K562 (cell line): ENCODE measurements at regions not wholly inside any gene's neighbourhood (a gene's known extent, or its start where the extent isn't known, plus 50 kb on each side); places are given as distances from the start of the nearest gene placed in this dataset.

ENCODE experiments used
- ATAC-seq: fragments of 200-7000 bp; cut with Tn5 transposase; 3 replicates; pipeline ENCODE4 v1.9.1; 2020; ENCODE audit warnings: moderate library complexity
- BruUV-seq: library from RNA; stranded (reverse); fragments of 400-500 nt; replicated peaks from 2 replicates; lab custom pipeline; 2021; lab: Mats Ljungman, UMichigan
- CTCF ChIA-PET: fragments of 300-600 bp; formaldehyde crosslinking; extraction: SDS; loops from one replicate; lab custom pipeline; 2021; ENCODE audit warnings: low intra/inter-chr PET ratio; lab: Yijun Ruan, JAX
- POLR2A ChIA-PET: fragments of 300-600, 350-650 bp; sonication (Branson Sonifier 250); formaldehyde crosslinking; extraction: SDS; loops from one replicate; lab custom pipeline; 2021; ENCODE audit warnings: antibody characterized with exemption, inconsistent platforms; lab: Yijun Ruan, JAX
- DNase-seq, 4 experiments: peaks; one replicate each; pipeline versions ENCODE4 v3.0.0 to v3.0.0-alpha.2; 2011 to 2018; ENCODE audit warnings: low spot score in 3 of 4, mixed read lengths in 3 of 4; ENCODE audit errors: extremely low read depth in 1 of 4
- FAIRE-seq: peaks from 2 replicates; lab custom pipeline; 2011; peaks lifted over from hg19 to GRCh38; lab: Jason Lieb, UNC
- H2AFZ ChIP-seq: 2 replicates; pipeline ENCODE4 v1.6.0; 2011; ENCODE audit warnings: low read depth, low read length, control low read depth, inconsistent platforms
- H3K27ac ChIP-seq: fragments of 200-600 bp; 3 replicates; pipeline ENCODE4 v1.8.0; 2011; ENCODE audit warnings: low read depth, mild to moderate bottlenecking, control low read depth, inconsistent platforms, low read length, moderate library complexity, mixed read lengths; ENCODE audit errors: extremely low read depth
- H3K27me3 ChIP-seq, 2 experiments: fragments of 300-600 bp in 1 of 2; 2 replicates in 1 of 2; 3 replicates in 1 of 2; pipeline versions ENCODE4 v1.6.0 to v1.8.0; 2011; ENCODE audit warnings: inconsistent platforms in 2 of 2, low read length in 2 of 2, mild to moderate bottlenecking in 1 of 2, mixed read lengths in 1 of 2, moderate library complexity in 1 of 2; ENCODE audit not compliant: control insufficient read depth in 2 of 2, insufficient read depth in 2 of 2
- H3K36me3 ChIP-seq: fragments of 300-600 bp; 3 replicates; pipeline ENCODE4 v1.8.0; 2011; ENCODE audit warnings: mild to moderate bottlenecking, low read length, inconsistent platforms; ENCODE audit not compliant: control insufficient read depth, insufficient read depth
- H3K4me1 ChIP-seq, 2 experiments: fragments of 200-600 bp in 1 of 2; replicated peaks in 1 of 2; 2 replicates in 1 of 2; 3 replicates in 1 of 2; pipeline versions ENCODE4 v1.5.1 to v1.8.0; 2011; ENCODE audit warnings: inconsistent platforms in 2 of 2, low read length in 2 of 2, mild to moderate bottlenecking in 1 of 2, mixed read lengths in 1 of 2, moderate library complexity in 1 of 2; ENCODE audit not compliant: control insufficient read depth in 2 of 2, insufficient read depth in 2 of 2
- H3K4me2 ChIP-seq: 2 replicates; pipeline ENCODE4 v1.6.1; 2011; ENCODE audit warnings: low read length, control low read depth, inconsistent platforms, mixed read lengths; ENCODE audit not compliant: insufficient read depth
- H3K4me3 ChIP-seq: fragments of 200-600 bp; sonication (generic), shearing (Covaris generic); 2 replicates; pipeline ENCODE4 v1.5.1; 2016; ENCODE audit warnings: control low read depth, inconsistent platforms
- H3K79me2 ChIP-seq: fragments of 200-600 bp; 3 replicates; pipeline ENCODE4 v1.8.0; 2011; ENCODE audit warnings: low read length, inconsistent platforms; ENCODE audit not compliant: control insufficient read depth, insufficient read depth
- H3K9ac ChIP-seq, 2 experiments: 2 replicates each; pipeline versions ENCODE4 v1.6.0 to v1.6.1; 2011; ENCODE audit warnings: low read depth in 2 of 2, low read length in 2 of 2, control low read depth in 1 of 2, inconsistent platforms in 1 of 2, mild to moderate bottlenecking in 1 of 2, mixed read lengths in 1 of 2; ENCODE audit not compliant: insufficient read depth in 1 of 2
- H3K9me1 ChIP-seq: one replicate; pipeline ENCODE4 v1.6.0; 2011; ENCODE audit warnings: inconsistent platforms, mild to moderate bottlenecking, low read length, moderate library complexity; ENCODE audit not compliant: control insufficient read depth, insufficient read depth
- H3K9me3 ChIP-seq: replicated peaks from 2 replicates; pipeline ENCODE4 v1.5.1; 2011; ENCODE audit warnings: low read depth, low read length, inconsistent platforms; ENCODE audit not compliant: control insufficient read depth, insufficient read depth
- H4K20me1 ChIP-seq: replicated peaks from 2 replicates; pipeline ENCODE4 v1.6.1; 2011; ENCODE audit warnings: low read length, inconsistent platforms, mixed read lengths; ENCODE audit not compliant: control insufficient read depth, insufficient read depth
- FUS ChIP-seq: fragments of 200-400 bp; formaldehyde crosslinking; optimal IDR thresholded peaks from 2 replicates; pipeline ENCODE3; 2017; ENCODE audit warnings: low read depth, low read length
- ZNF407 ChIP-seq: fragments of 450-650 bp; IDR thresholded peaks from 2 replicates; pipeline ENCODE4 v1.6.1; 2016; ENCODE audit warnings: low read depth
- WGBS: fragments of 100-300 bp; shearing (Covaris generic); methylation state at CpG from one replicate; pipeline ENCODE4 v1.1.6; 2016; ENCODE audit warnings: low coverage, mixed read lengths; ENCODE audit not compliant: insufficient coverage; ENCODE audit errors: missing lambda C conversion rate; 5-methylcytosine and 5-hydroxymethylcytosine counted together
- in situ Hi-C: fragments of 300-500 bp; cut with MboI; formaldehyde crosslinking; loops from 4 replicates; pipeline ENCODE4 v1.15.0; 2018; ENCODE audit warnings: inconsistent platforms, mixed read lengths
- intact Hi-C: fragments of 100-400 bp; cut with micrococcal nuclease; formaldehyde crosslinking; loops from 2 replicates; pipeline ENCODE4 v1.14.2; 2022
- TF ChIP-seq, protein P1 (sequence below): fragments of 250-450 bp; sonication (Bioruptor Pico); IDR thresholded peaks from 2 replicates; pipeline ENCODE4 v1.8.0; 2021; ENCODE audit warnings: moderate library complexity, mild to moderate bottlenecking, inconsistent platforms

DNA sequence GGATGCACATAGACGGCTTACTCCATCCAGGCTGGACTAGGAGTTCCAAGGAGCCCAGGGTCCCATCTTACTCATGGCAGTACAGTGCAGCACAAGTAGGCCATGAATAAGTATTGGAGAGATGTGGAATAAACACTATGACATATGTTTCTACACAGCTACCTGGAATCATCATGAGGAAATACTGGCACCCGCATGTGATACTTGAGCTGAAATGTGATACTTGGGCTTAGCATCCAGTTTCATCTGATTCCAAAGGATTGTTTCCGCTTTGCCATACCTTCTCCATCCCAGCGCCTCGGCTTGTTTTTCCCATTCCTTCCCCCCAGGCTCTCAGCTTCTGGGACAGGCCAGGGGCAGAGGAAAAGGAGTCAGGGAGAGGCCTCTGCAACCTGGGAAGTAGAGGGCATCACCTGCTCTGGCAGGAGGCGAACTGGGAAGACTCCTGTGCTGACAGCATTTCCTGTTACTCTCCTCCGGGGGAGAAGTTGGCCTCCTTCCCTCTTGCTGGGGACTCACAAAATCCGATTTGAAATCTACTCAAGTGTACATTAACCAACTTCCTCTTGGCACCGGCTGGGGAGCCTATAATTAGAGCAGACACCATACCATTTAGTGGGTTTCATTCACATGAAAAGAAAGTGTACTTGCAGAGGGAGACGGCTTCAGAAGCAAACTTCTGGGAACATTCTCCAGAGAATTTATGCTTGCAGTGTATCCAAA is 187.8 kb downstream of the MIAT start:
- ChIA-PET CTCF (interaction anchor here (0.5 kb wide), 1 partner anchor 626 kb away, joined by 3 read pairs; no protein-coding TSS in a partner anchor), POLR2A (no interaction called here)
- Histone ChIP-seq H3K27me3 (no peaks in the 10 kb centered on the region; a peak in 1 of 5 replicates), H3K4me2 (no peak overlapping the region), H3K9me3 (no peaks in the 10 kb centered on the region), H4K20me1 (no peaks in the 10 kb centered on the region), H3K4me3 (no peak overlapping the region), H3K4me1 (no peaks in the 10 kb centered on the region), H3K27ac (no peak overlapping the region), H3K9ac (no peak overlapping the region), H3K79me2 (no peaks in the 10 kb centered on the region), H3K36me3 (no peaks in the 10 kb centered on the region), H3K9me1 (no peaks in the 10 kb centered on the region)
- intact Hi-C loops (no loop called here), in situ Hi-C loops (no loop called here)
- no peak for FAIRE-seq
- 0% methylated on average over 9 of the region's 10 CpGs for WGBS
- no peak for DNase-seq
- BruUV-seq = no TSS peak
- no peak for ATAC-seq
- TF ChIP-seq FUS (no peak), ZNF407 (no peak)
- TF ChIP-seq, protein P1, sequence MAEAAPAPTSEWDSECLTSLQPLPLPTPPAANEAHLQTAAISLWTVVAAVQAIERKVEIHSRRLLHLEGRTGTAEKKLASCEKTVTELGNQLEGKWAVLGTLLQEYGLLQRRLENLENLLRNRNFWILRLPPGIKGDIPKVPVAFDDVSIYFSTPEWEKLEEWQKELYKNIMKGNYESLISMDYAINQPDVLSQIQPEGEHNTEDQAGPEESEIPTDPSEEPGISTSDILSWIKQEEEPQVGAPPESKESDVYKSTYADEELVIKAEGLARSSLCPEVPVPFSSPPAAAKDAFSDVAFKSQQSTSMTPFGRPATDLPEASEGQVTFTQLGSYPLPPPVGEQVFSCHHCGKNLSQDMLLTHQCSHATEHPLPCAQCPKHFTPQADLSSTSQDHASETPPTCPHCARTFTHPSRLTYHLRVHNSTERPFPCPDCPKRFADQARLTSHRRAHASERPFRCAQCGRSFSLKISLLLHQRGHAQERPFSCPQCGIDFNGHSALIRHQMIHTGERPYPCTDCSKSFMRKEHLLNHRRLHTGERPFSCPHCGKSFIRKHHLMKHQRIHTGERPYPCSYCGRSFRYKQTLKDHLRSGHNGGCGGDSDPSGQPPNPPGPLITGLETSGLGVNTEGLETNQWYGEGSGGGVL (CRISPR knock-in tag) = no peak
- TF ChIP-seq, all 486 proteins: peak for 0
- no peak overlapping the region for H2AFZ ChIP-seq
